ENCODE measurements at regions not wholly inside any gene's neighbourhood (a gene's known extent, or its start where the extent isn't known, plus 50 kb on each side); places are given as distances from the start of the nearest gene placed in this dataset.

DNA sequence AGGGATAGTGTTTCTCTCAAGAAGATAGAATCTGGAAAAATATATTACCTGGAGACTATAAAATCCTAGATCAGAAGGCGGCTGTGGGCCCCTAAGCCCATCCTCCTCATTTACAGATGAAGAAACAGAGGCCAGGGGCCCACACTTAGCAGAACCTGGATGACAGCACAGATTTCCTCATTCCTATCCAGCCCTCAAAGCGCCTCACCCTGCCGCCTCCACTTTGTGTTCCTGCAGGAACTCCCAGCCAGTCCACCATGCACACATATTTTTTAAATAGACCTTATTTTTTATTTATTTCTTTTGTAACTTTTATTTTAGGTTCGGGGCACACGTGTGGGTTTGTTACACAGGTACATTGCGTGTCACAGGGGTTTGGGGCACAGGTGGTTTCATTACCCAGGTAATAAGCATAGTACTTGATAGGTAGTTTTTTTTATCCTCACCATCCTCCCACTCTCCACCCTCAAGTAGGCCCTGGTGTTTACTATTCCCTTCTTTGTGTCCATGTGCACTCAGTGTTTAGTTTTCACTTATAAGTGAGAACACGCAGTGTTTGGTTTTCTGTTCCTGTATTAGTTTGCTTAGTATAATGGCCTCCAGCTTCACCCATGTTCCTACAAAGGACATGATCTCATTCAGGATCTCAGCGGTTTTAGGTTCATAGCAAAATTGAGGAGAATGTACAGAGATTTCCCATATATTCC is 85.5 kb upstream of the MAP1B start:
- no peaks in the 10 kb centered on the region for H3K9me3 ChIP-seq (ENCODE audit: insufficient read depth, low read depth, low read length)
- peaks cover 9% of the 10 kb centered on the region; the same call in 1 of the 2 replicates for H3K4me1 ChIP-seq (ENCODE audit: insufficient read depth, low read length)
- H3K27me3 ChIP-seq (ENCODE audit: insufficient read depth, low read length) = no peaks in the 10 kb centered on the region
- WGBS = 94% methylated on average over 8 of the region's 8 CpGs
- no peaks in the 10 kb centered on the region for H3K36me3 ChIP-seq (ENCODE audit: insufficient read depth, low read length)
- no peak overlapping the region for H3K4me3 ChIP-seq (ENCODE audit: low read length)
- H3K9ac ChIP-seq (ENCODE audit: low read depth, low read length) = no peak overlapping the region
- no peak overlapping the region for H3K27ac ChIP-seq (ENCODE audit: low read depth, low read length)

DNA sequence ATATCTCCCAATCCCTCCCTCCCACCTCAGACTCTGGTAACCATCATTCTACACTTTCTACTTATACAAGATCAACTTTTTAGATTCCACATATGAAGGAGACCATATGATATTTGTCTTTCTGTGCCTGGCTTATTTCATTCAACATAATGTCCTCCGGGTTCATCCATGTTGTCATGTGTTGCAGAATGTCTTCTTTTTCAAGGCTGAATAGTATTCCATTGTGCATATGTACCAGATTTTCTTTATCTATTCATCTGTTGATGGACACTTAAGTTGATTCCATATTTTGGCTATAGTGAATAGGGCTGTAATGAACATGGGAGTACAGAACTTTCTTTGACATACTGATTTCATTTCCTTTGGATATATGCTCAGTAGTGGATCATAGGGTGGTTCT is 78.9 kb upstream of the MAP1B start:
- Histone ChIP-seq H3K36me3 (ENCODE audit: insufficient read depth, low read length) (no peaks in the 10 kb centered on the region), H3K4me3 (ENCODE audit: low read length) (no peak overlapping the region), H3K4me1 (ENCODE audit: insufficient read depth, low read length) (peaks cover 15% of the 10 kb centered on the region), H3K27me3 (ENCODE audit: insufficient read depth, low read length) (no peaks in the 10 kb centered on the region), H3K27ac (ENCODE audit: low read depth, low read length) (no peak overlapping the region), H3K9ac (ENCODE audit: low read depth, low read length) (no peak overlapping the region), H3K9me3 (ENCODE audit: insufficient read depth, low read depth, low read length) (no peaks in the 10 kb centered on the region)
- 75% methylated on average over 1 of the region's 1 CpG for WGBS

DNA sequence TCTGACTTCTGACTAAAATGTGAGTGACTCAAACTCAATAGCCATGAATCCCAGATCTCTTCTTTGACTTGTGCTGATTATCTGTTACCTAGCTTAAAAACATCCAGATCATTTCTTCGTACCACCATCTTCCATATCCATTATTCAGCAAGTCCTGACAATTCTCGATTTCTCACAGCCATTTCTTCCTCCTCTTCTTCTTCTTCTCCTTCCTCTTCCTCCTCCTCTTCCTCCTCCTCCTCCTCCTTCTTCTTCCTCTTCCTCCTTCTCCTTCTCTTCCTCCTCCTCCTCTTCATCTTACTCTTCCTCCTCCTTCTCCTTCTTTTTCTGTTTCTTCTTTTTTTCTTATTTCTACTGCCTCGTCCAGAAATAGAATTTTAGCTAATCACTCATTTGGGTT is 77.0 kb upstream of the MAP1B start:
- no peaks in the 10 kb centered on the region for H3K27me3 ChIP-seq (ENCODE audit: insufficient read depth, low read length)
- H3K36me3 ChIP-seq (ENCODE audit: insufficient read depth, low read length) = no peaks in the 10 kb centered on the region
- H3K4me3 ChIP-seq (ENCODE audit: low read length) = no peak overlapping the region
- H3K9me3 ChIP-seq (ENCODE audit: insufficient read depth, low read depth, low read length) = no peaks in the 10 kb centered on the region
- 95% methylated on average over 3 of the region's 3 CpGs for WGBS
- peaks cover 27% of the 10 kb centered on the region for H3K4me1 ChIP-seq (ENCODE audit: insufficient read depth, low read length)
- no peak overlapping the region for H3K9ac ChIP-seq (ENCODE audit: low read depth, low read length)
- no peak overlapping the region for H3K27ac ChIP-seq (ENCODE audit: low read depth, low read length)

DNA sequence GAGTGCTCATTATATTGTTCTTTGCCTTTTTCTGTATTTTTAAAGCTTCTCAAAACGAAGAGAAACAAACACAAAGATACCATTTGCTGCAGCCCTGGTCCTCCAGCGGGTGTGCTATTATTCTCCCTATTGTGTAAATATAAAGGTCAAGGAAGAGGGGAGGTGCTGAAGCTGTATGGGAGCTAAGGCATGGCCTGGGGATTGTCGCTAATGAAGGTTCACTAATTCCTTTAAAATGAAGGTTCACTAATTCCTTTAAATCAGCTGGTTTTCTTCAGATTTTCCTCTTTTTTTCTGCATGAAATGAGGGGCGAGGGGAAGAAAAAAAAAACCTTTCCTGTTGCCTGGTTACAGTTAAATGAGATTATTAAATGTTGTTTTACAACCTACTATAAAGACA is 74.5 kb upstream of the MAP1B start:
- peaks cover 52% of the 10 kb centered on the region for H3K4me1 ChIP-seq (ENCODE audit: insufficient read depth, low read length)
- H3K9ac ChIP-seq (ENCODE audit: low read depth, low read length) = no peak overlapping the region
- no peaks in the 10 kb centered on the region for H3K9me3 ChIP-seq (ENCODE audit: insufficient read depth, low read depth, low read length)
- no peaks in the 10 kb centered on the region for H3K36me3 ChIP-seq (ENCODE audit: insufficient read depth, low read length)
- H3K4me3 ChIP-seq (ENCODE audit: low read length) = 0 out of 2 replicates have a peak overlapping the region, but pooled peaks have one; percentile 9
- no peaks in the 10 kb centered on the region for H3K27me3 ChIP-seq (ENCODE audit: insufficient read depth, low read length)
- no peak overlapping the region for H3K27ac ChIP-seq (ENCODE audit: low read depth, low read length)
- WGBS = 0% methylated on average over 3 of the region's 4 CpGs

DNA sequence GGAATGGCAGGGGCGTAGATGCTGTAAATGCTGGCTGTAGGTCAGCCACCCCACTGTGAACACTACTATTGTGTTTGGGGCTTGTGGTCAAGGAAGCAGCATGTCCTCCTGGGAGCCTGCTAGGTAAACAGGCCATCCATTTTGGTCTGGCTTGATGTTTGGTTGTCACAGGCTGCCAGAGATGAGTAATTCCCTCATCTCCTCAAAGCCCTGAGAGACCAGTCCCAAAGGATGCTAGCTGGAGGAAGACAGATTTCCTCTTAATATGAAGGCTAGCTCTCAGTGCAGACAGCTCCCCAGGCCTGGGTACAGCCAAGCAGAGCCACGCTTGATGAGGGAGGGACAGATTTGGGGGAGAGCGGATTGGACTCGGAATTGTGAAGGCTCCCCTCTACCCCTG is 72.5 kb upstream of the MAP1B start:
- Histone ChIP-seq H3K27ac (ENCODE audit: low read depth, low read length) (no peak overlapping the region), H3K4me1 (ENCODE audit: insufficient read depth, low read length) (peaks cover 57% of the 10 kb centered on the region), H3K9ac (ENCODE audit: low read depth, low read length) (no peak overlapping the region), H3K27me3 (ENCODE audit: insufficient read depth, low read length) (no peaks in the 10 kb centered on the region), H3K4me3 (ENCODE audit: low read length) (no peak overlapping the region), H3K36me3 (ENCODE audit: insufficient read depth, low read length) (no peaks in the 10 kb centered on the region), H3K9me3 (ENCODE audit: insufficient read depth, low read depth, low read length) (no peaks in the 10 kb centered on the region)
- 73% methylated on average over 4 of the region's 4 CpGs for WGBS

DNA sequence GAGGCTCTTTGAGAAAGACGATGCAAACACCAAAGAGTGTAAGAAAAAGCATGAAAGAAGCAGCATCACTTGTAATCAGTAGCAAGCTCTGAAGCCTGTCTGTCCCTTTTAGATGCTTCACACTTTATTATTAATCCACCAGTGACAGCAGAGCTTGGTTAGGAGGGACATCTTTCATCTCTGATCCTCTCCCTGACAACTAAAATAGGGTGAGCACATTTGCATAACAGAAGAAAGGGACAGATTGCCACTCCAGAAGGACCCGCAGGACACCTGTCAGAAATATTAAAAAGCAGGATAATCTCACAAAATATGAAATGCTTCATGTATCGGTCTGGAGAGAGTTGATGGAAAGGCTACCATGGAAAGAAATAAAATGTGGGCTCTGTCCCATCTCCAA is 71.4 kb upstream of the MAP1B start:
- no peak overlapping the region for H3K27ac ChIP-seq (ENCODE audit: low read depth, low read length)
- 82% methylated on average over 3 of the region's 3 CpGs for WGBS
- no peaks in the 10 kb centered on the region for H3K9me3 ChIP-seq (ENCODE audit: insufficient read depth, low read depth, low read length)
- no peaks in the 10 kb centered on the region for H3K36me3 ChIP-seq (ENCODE audit: insufficient read depth, low read length)
- H3K9ac ChIP-seq (ENCODE audit: low read depth, low read length) = no peak overlapping the region
- no peak overlapping the region for H3K4me3 ChIP-seq (ENCODE audit: low read length)
- H3K27me3 ChIP-seq (ENCODE audit: insufficient read depth, low read length) = no peaks in the 10 kb centered on the region
- peaks cover 65% of the 10 kb centered on the region for H3K4me1 ChIP-seq (ENCODE audit: insufficient read depth, low read length)

DNA sequence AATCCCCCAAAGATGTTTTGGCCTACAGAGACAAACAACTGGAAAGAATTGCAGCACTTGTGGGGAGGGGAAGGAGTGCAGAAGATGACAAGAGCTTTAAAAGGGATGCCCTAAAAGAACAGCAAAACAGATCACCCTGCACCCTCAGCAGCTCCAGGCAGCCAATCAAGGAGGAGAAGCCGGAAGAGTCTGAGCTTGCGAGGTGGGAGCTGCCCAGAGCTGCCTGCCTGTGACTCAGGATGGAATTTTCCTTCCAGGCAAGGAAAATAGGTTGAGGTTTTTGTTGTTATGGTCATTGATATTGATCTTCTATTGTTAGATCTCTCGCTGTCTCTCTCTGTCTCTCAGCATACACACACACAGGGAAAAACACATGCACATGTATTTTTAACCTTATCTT is 70.3 kb upstream of the MAP1B start:
- peaks cover 65% of the 10 kb centered on the region for H3K4me1 ChIP-seq (ENCODE audit: insufficient read depth, low read length)
- no peaks in the 10 kb centered on the region for H3K27me3 ChIP-seq (ENCODE audit: insufficient read depth, low read length)
- no peak overlapping the region for H3K9ac ChIP-seq (ENCODE audit: low read depth, low read length)
- H3K36me3 ChIP-seq (ENCODE audit: insufficient read depth, low read length) = no peaks in the 10 kb centered on the region
- no peak overlapping the region for H3K27ac ChIP-seq (ENCODE audit: low read depth, low read length)
- WGBS = 55% methylated on average over 3 of the region's 3 CpGs
- no peak overlapping the region for H3K4me3 ChIP-seq (ENCODE audit: low read length)
- no peaks in the 10 kb centered on the region for H3K9me3 ChIP-seq (ENCODE audit: insufficient read depth, low read depth, low read length)

DNA sequence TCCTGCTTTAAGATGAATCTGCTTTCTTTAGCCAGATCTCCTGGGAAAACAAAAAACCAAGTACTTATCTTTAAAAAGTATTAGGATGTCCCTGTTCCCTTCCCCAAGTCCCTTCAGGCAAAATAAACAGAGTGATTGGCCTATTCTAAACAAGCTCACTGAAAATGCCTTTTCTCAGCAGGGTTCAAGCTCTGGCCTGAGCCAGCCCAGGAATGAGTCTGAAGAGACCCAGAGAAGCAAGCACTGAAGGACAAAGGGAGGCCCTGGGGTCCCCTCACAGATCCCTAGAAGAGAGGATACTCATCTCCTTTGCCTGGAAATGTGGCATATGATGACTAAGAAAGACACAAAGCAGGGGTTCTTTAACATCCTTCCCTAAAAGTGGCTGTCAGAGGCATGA is 66.8 kb upstream of the MAP1B start:
- no peak overlapping the region for H3K27ac ChIP-seq (ENCODE audit: low read depth, low read length)
- H3K4me3 ChIP-seq (ENCODE audit: low read length) = no peak overlapping the region
- no peak overlapping the region for H3K9ac ChIP-seq (ENCODE audit: low read depth, low read length)
- peaks cover 35% of the 10 kb centered on the region for H3K4me1 ChIP-seq (ENCODE audit: insufficient read depth, low read length)
- H3K9me3 ChIP-seq (ENCODE audit: insufficient read depth, low read depth, low read length) = no peaks in the 10 kb centered on the region
- H3K36me3 ChIP-seq (ENCODE audit: insufficient read depth, low read length) = no peaks in the 10 kb centered on the region
- H3K27me3 ChIP-seq (ENCODE audit: insufficient read depth, low read length) = no peaks in the 10 kb centered on the region

DNA sequence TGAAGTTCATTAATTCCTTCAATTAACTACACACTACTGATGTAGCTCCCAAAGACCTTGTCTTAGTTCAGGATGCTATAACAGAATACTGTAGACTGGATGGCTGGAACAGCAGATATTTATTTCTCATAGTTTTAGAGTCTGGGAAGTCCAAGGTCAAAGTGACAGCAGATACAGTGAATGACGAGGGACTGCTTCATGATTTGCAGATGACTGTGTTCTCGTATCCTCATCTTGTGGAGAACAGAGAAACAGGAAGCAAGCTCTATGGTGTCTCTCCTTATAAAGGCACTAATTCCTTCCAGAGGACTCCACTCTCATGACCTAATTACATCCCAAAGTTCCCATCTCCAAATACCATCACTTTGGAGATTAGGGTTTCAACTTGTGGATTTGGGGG is 65.6 kb upstream of the MAP1B start:
- Histone ChIP-seq H3K9ac (ENCODE audit: low read depth, low read length) (no peak overlapping the region), H3K27me3 (ENCODE audit: insufficient read depth, low read length) (no peaks in the 10 kb centered on the region), H3K4me3 (ENCODE audit: low read length) (no peak overlapping the region), H3K4me1 (ENCODE audit: insufficient read depth, low read length) (peaks cover 24% of the 10 kb centered on the region), H3K36me3 (ENCODE audit: insufficient read depth, low read length) (no peaks in the 10 kb centered on the region), H3K27ac (ENCODE audit: low read depth, low read length) (no peak overlapping the region), H3K9me3 (ENCODE audit: insufficient read depth, low read depth, low read length) (no peaks in the 10 kb centered on the region)
- 86% methylated on average over 2 of the region's 2 CpGs for WGBS

DNA sequence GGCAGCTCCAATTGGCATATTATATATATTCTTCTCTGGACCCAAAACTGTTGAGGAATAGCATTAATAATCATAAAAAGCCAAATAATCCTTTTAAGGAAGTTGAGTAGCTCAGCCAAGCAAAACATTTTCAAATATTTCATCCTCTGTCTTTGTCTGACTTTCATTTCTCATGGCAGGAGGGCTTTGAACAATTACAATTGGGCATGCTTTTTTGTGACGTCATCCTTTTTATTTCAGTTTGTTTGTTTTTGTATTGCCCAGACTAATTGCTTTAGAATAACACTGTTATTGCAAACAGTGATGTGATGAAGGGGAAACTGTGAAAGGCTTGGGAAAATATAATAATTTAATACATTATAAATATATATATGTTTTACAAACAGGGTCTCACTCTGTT is 65.2 kb upstream of the MAP1B start:
- no peak overlapping the region for H3K9ac ChIP-seq (ENCODE audit: low read depth, low read length)
- H3K27ac ChIP-seq (ENCODE audit: low read depth, low read length) = no peak overlapping the region
- H3K4me3 ChIP-seq (ENCODE audit: low read length) = no peak overlapping the region
- 100% methylated on average over 1 of the region's 1 CpG for WGBS
- H3K36me3 ChIP-seq (ENCODE audit: insufficient read depth, low read length) = no peaks in the 10 kb centered on the region
- H3K4me1 ChIP-seq (ENCODE audit: insufficient read depth, low read length) = peaks cover 19% of the 10 kb centered on the region
- no peaks in the 10 kb centered on the region for H3K27me3 ChIP-seq (ENCODE audit: insufficient read depth, low read length)
- no peaks in the 10 kb centered on the region for H3K9me3 ChIP-seq (ENCODE audit: insufficient read depth, low read depth, low read length)

DNA sequence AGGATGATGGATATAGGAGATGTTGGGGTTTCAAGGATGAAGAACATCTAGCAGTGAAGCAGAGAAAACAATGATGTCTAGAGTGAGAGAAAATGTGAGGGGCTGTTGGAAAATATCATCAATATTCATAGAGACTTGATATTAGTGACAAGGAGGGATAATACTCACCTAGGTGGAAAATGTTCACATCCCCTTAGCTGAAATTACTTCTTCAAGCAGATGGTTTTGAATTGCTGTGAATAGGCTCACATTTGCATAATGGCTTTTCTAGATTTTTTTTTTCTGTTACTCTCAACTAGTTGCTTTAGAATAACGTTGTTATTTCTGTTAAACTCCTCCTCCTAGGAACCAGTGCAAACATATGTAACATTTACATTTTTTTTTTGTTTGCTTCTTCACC is 61.6 kb upstream of the MAP1B start:
- H3K9me3 ChIP-seq (ENCODE audit: insufficient read depth, low read depth, low read length) = no peaks in the 10 kb centered on the region
- no peaks in the 10 kb centered on the region for H3K27me3 ChIP-seq (ENCODE audit: insufficient read depth, low read length)
- H3K9ac ChIP-seq (ENCODE audit: low read depth, low read length) = no peak overlapping the region
- no peak overlapping the region for H3K4me3 ChIP-seq (ENCODE audit: low read length)
- no peaks in the 10 kb centered on the region; the same call in 1 of the 2 replicates for H3K4me1 ChIP-seq (ENCODE audit: insufficient read depth, low read length)
- H3K27ac ChIP-seq (ENCODE audit: low read depth, low read length) = no peak overlapping the region
- 71% methylated on average over 1 of the region's 1 CpG for WGBS
- H3K36me3 ChIP-seq (ENCODE audit: insufficient read depth, low read length) = no peaks in the 10 kb centered on the region

DNA sequence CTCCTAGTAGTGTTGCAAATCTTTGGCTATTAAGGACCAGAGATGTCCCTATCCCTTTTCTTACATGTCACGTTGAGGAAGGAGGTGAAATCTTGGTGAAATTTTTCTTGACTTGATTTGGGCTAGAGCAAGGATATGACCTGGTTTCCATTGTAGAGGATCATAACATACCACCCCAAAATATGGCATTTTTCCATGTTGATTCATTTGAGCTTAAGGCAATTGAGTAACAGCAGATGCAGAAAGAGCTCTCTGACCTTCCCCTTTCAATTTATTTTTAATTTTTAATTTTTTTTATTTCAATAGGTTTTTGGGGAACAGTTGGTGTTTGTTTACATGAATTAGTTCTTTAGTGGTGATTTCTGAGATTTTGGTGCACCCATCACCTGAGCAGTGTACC is 61.2 kb upstream of the MAP1B start:
- Histone ChIP-seq H3K4me3 (ENCODE audit: low read length) (no peak overlapping the region), H3K27ac (ENCODE audit: low read depth, low read length) (no peak overlapping the region), H3K9me3 (ENCODE audit: insufficient read depth, low read depth, low read length) (no peaks in the 10 kb centered on the region), H3K9ac (ENCODE audit: low read depth, low read length) (no peak overlapping the region), H3K36me3 (ENCODE audit: insufficient read depth, low read length) (no peaks in the 10 kb centered on the region), H3K27me3 (ENCODE audit: insufficient read depth, low read length) (no peaks in the 10 kb centered on the region), H3K4me1 (ENCODE audit: insufficient read depth, low read length) (no peaks in the 10 kb centered on the region)
- WGBS = 100% methylated on average over 1 of the region's 1 CpG
